H1 (cell line): ENCODE measurements at regions not wholly inside any gene's neighbourhood (a gene's known extent, or its start where the extent isn't known, plus 50 kb on each side); places are given as distances from the start of the nearest gene placed in this dataset.

Experiments
- CTCF ChIA-PET: fragments of 300-600 bp; sonication (Branson Sonifier 250); formaldehyde crosslinking; loops from one replicate; lab custom pipeline; 2021; ENCODE audit not compliant: partially characterized antibody; lab: Charles Lee
- POLR2A ChIA-PET: fragments of 300-600 bp; sonication (Branson Sonifier 250); formaldehyde crosslinking; loops from one replicate; lab custom pipeline; 2021; ENCODE audit warnings: inconsistent platforms; ENCODE audit not compliant: partially characterized antibody; lab: Charles Lee
- DNase-seq, 2 experiments: peaks; one replicate each; pipeline versions ENCODE4 v3.0.0 to v3.0.0-alpha.2; 2010 to 2022; ENCODE audit warnings: low spot score in 2 of 2, low read depth in 1 of 2, mixed read lengths in 1 of 2
- FAIRE-seq: peaks from 2 replicates; lab custom pipeline; 2011; peaks lifted over from hg19 to GRCh38; lab: Jason Lieb, UNC
- H2AFZ ChIP-seq: 2 replicates; pipeline ENCODE4 v1.8.1; 2012; ENCODE audit warnings: low read length, inconsistent platforms
- H2AK5ac ChIP-seq: 2 replicates; pipeline ENCODE4 v1.6.1; 2013; ENCODE audit warnings: low read depth, low read length
- H2BK120ac ChIP-seq: replicated peaks from 2 replicates; pipeline ENCODE3; 2013; ENCODE audit warnings: low read depth, low read length, inconsistent platforms
- H2BK12ac ChIP-seq: 2 replicates; pipeline ENCODE4 v1.6.1; 2013; ENCODE audit warnings: low read depth, low read length
- H2BK15ac ChIP-seq: 2 replicates; pipeline ENCODE4 v1.6.1; 2013; ENCODE audit warnings: low read length
- H2BK20ac ChIP-seq: 2 replicates; pipeline ENCODE4 v1.6.1; 2013; ENCODE audit warnings: low read length
- H2BK5ac ChIP-seq: 2 replicates; pipeline ENCODE4 v1.6.1; 2013; ENCODE audit warnings: low read depth, low read length
- H3K14ac ChIP-seq: 2 replicates; pipeline ENCODE4 v1.6.1; 2013; ENCODE audit warnings: inconsistent platforms; ENCODE audit not compliant: insufficient read length
- H3K18ac ChIP-seq: 2 replicates; pipeline ENCODE4 v1.6.1; 2013; ENCODE audit warnings: low read length; ENCODE audit errors: extremely low read depth
- H3K23ac ChIP-seq: 2 replicates; pipeline ENCODE4 v1.6.1; 2013; ENCODE audit warnings: inconsistent platforms; ENCODE audit not compliant: insufficient read length
- H3K23me2 ChIP-seq: 2 replicates; pipeline ENCODE4 v1.6.1; 2013; ENCODE audit warnings: low read depth, low read length
- H3K27ac ChIP-seq: 2 replicates; pipeline ENCODE4 v1.6.1; 2011; ENCODE audit warnings: low read depth, low read length, inconsistent platforms
- H3K27me3 ChIP-seq, 4 experiments: replicated peaks in 1 of 4; 1 replicate in 1 of 4; 2 replicates in 3 of 4; pipeline versions ENCODE4 v1.6.1 to v1.8.1; 2011 to 2013; ENCODE audit warnings: low read length in 3 of 4, mild to moderate bottlenecking in 3 of 4, inconsistent platforms in 2 of 4, mixed read lengths in 2 of 4, moderate library complexity in 1 of 4; ENCODE audit not compliant: control insufficient read depth in 3 of 4, insufficient read depth in 3 of 4; ENCODE audit errors: extremely low read depth in 1 of 4
- H3K36me3 ChIP-seq, 4 experiments: 2 replicates each; pipeline versions ENCODE4 v1.6.1 to v1.8.1; 2011 to 2013; ENCODE audit warnings: mild to moderate bottlenecking in 4 of 4, low read length in 3 of 4, moderate library complexity in 2 of 4, control low read depth in 1 of 4, inconsistent platforms in 1 of 4; ENCODE audit not compliant: insufficient read depth in 4 of 4, control insufficient read depth in 2 of 4
- H3K4ac ChIP-seq: replicated peaks from 2 replicates; pipeline ENCODE3; 2013; ENCODE audit warnings: low read length, low read depth, mixed read lengths, inconsistent platforms; ENCODE audit not compliant: insufficient read length
- H3K4me1 ChIP-seq, 4 experiments: replicated peaks in 1 of 4; 1 replicate in 1 of 4; 2 replicates in 3 of 4; pipeline versions ENCODE4 v1.6.1 to v1.8.1; 2011 to 2013; ENCODE audit warnings: low read length in 3 of 4, inconsistent platforms in 2 of 4, mixed read lengths in 1 of 4; ENCODE audit not compliant: insufficient read depth in 4 of 4, control insufficient read depth in 3 of 4
- H3K4me2 ChIP-seq, 2 experiments: 2 replicates each; pipeline versions ENCODE4 v1.6.1 to v1.8.1; 2011 to 2013; ENCODE audit warnings: low read depth in 2 of 2, low read length in 2 of 2, control low read depth in 1 of 2, inconsistent platforms in 1 of 2, mild to moderate bottlenecking in 1 of 2; ENCODE audit not compliant: insufficient read depth in 1 of 2
- H3K4me3 ChIP-seq, 4 experiments: fragments of 200-600, 300-600 bp in 1 of 4; sonication (generic), shearing (Covaris generic), sonication (Bioruptor Twin) in 1 of 4; 2 replicates each; pipeline versions ENCODE4 v1.5.1 to v1.8.1; 2011 to 2016; ENCODE audit warnings: low read length in 4 of 4, low read depth in 3 of 4, control low read depth in 2 of 4, inconsistent platforms in 2 of 4, mild to moderate bottlenecking in 2 of 4, mixed read lengths in 1 of 4, moderate library complexity in 1 of 4; ENCODE audit not compliant: insufficient read depth in 2 of 4; ENCODE audit errors: extremely low read depth in 1 of 4
- H3K56ac ChIP-seq: replicated peaks from 2 replicates; pipeline ENCODE3; 2013; ENCODE audit warnings: low read depth, mild to moderate bottlenecking, mixed read lengths, low read length, inconsistent platforms; ENCODE audit not compliant: insufficient read length
- H3K79me1 ChIP-seq: 2 replicates; pipeline ENCODE4 v1.6.1; 2013; ENCODE audit warnings: low read depth, low read length, control low read depth
- H3K79me2 ChIP-seq, 2 experiments: 2 replicates each; pipeline versions ENCODE4 v1.6.1 to v1.8.1; 2012 to 2013; ENCODE audit warnings: low read length in 2 of 2, mild to moderate bottlenecking in 2 of 2, inconsistent platforms in 1 of 2; ENCODE audit not compliant: insufficient read depth in 2 of 2, control insufficient read depth in 1 of 2
- H3K9ac ChIP-seq, 4 experiments: replicated peaks in 1 of 4; 1 replicate in 1 of 4; 2 replicates in 3 of 4; pipeline versions ENCODE4 v1.6.1 to v1.8.1; 2011 to 2013; ENCODE audit warnings: low read depth in 3 of 4, low read length in 3 of 4, control low read depth in 2 of 4, mild to moderate bottlenecking in 2 of 4, moderate library complexity in 2 of 4, inconsistent platforms in 1 of 4; ENCODE audit errors: extremely low read depth in 1 of 4
- H3K9me3 ChIP-seq, 2 experiments: 2 replicates each; pipeline versions ENCODE4 v1.6.1 to v1.8.1; 2012 to 2013; ENCODE audit warnings: mild to moderate bottlenecking in 2 of 2, moderate library complexity in 2 of 2, control low read depth in 1 of 2, inconsistent platforms in 1 of 2, low read depth in 1 of 2, low read length in 1 of 2, mixed read lengths in 1 of 2; ENCODE audit not compliant: insufficient read depth in 2 of 2
- H4K20me1 ChIP-seq, 2 experiments: replicated peaks in 1 of 2; 2 replicates each; pipeline versions ENCODE3 to v1.8.1; 2011 to 2013; ENCODE audit warnings: inconsistent platforms in 2 of 2, low read length in 2 of 2, mild to moderate bottlenecking in 1 of 2; ENCODE audit not compliant: insufficient read depth in 2 of 2, control insufficient read depth in 1 of 2
- H4K5ac ChIP-seq: 2 replicates; pipeline ENCODE4 v1.6.1; 2013; ENCODE audit warnings: low read length, low read depth, mixed read lengths, inconsistent platforms; ENCODE audit not compliant: insufficient read length
- H4K8ac ChIP-seq: 2 replicates; pipeline ENCODE4 v1.8.0; 2013; ENCODE audit warnings: mild to moderate bottlenecking, moderate library complexity, low read length, inconsistent platforms; ENCODE audit not compliant: insufficient read depth; ENCODE audit errors: extremely low read depth
- H4K91ac ChIP-seq: replicated peaks from 2 replicates; pipeline ENCODE3; 2013; ENCODE audit warnings: low read length, mixed read lengths, inconsistent platforms; ENCODE audit not compliant: insufficient read length
- BACH1 ChIP-seq: IDR thresholded peaks from 2 replicates; pipeline ENCODE4 v1.6.1; 2012; ENCODE audit warnings: low read length, improper control_type of control experiment
- BCL11A ChIP-seq, 2 experiments: IDR thresholded peaks; one replicate each; pipeline ENCODE4 v1.6.1; 2011; ENCODE audit warnings: low read depth in 2 of 2, low read length in 2 of 2, mild to moderate bottlenecking in 2 of 2
- CEBPB ChIP-seq: IDR thresholded peaks from 2 replicates; pipeline ENCODE4 v1.6.1; 2012; ENCODE audit warnings: low read depth, low read length
- CHD2 ChIP-seq: IDR thresholded peaks from 2 replicates; pipeline ENCODE4 v1.6.1; 2012; ENCODE audit warnings: low read length, improper control_type of control experiment
- EP300 ChIP-seq, 2 experiments: IDR thresholded peaks; 1 replicate in 1 of 2; 2 replicates in 1 of 2; pipeline ENCODE4 v1.6.1; 2011 to 2012; ENCODE audit warnings: low read depth in 2 of 2, low read length in 2 of 2, mild to moderate bottlenecking in 2 of 2, borderline replicate concordance in 1 of 2, inconsistent platforms in 1 of 2, moderate library complexity in 1 of 2
- EZH2 ChIP-seq: fragments of 200-600 bp; sonication (generic); IDR thresholded peaks from 2 replicates; pipeline ENCODE4 v1.7.1; 2012; ENCODE audit warnings: low read depth, mild to moderate bottlenecking, moderate library complexity, low read length, inconsistent platforms; ENCODE audit not compliant: severe bottlenecking
- GTF2F1 ChIP-seq: IDR thresholded peaks from 2 replicates; pipeline ENCODE4 v1.6.1; 2012; ENCODE audit warnings: low read depth, low read length, improper control_type of control experiment, borderline replicate concordance
- HDAC6 ChIP-seq: IDR thresholded peaks from one replicate; pipeline ENCODE4 v1.7.1; 2012; ENCODE audit warnings: low read depth, mild to moderate bottlenecking, inconsistent platforms, low read length, moderate library complexity
- NANOG ChIP-seq: IDR thresholded peaks from 2 replicates; pipeline ENCODE4 v1.6.1; 2011; ENCODE audit warnings: low read length, low read depth, mild to moderate bottlenecking, inconsistent platforms; ENCODE audit not compliant: insufficient read depth, poor library complexity, severe bottlenecking
- NRF1 ChIP-seq: IDR thresholded peaks from 2 replicates; pipeline ENCODE4 v1.6.1; 2011; ENCODE audit warnings: mild to moderate bottlenecking, low read depth, low read length, improper control_type of control experiment
- POLR2A ChIP-seq, 2 experiments: IDR thresholded peaks; 1 replicate in 1 of 2; 2 replicates in 1 of 2; pipeline ENCODE4 v1.6.1; 2011; ENCODE audit warnings: low read depth in 2 of 2, low read length in 2 of 2, mild to moderate bottlenecking in 2 of 2; ENCODE audit errors: control extremely low read depth in 1 of 2
- SIN3A ChIP-seq, 2 experiments: IDR thresholded peaks in 1 of 2; conservative IDR thresholded peaks in 1 of 2; 2 replicates each; pipeline ENCODE4 v1.6.1; 2011 to 2012; ENCODE audit warnings: low read length in 2 of 2, improper control_type of control experiment in 1 of 2, low read depth in 1 of 2, mild to moderate bottlenecking in 1 of 2
- SP2 ChIP-seq: IDR thresholded peaks from 2 replicates; pipeline ENCODE4 v1.6.1; 2012; ENCODE audit warnings: mild to moderate bottlenecking, low read length, inconsistent platforms
- WGBS, 2 experiments: shearing (Covaris generic) in 1 of 2; methylation state at CpG; one replicate each; pipeline versions ENCODE4 v1.1.6 to v1.1.7; 2013 to 2015; ENCODE audit warnings: low lambda C conversion rate in 2 of 2, mixed read lengths in 2 of 2, inconsistent platforms in 1 of 2, low coverage in 1 of 2, missing lambda C conversion rate in 1 of 2; ENCODE audit not compliant: insufficient replicate concordance in 2 of 2, insufficient coverage in 1 of 2, insufficient read length in 1 of 2; ENCODE audit errors: extremely low coverage in 1 of 2, missing lambda C conversion rate in 1 of 2; 5-methylcytosine and 5-hydroxymethylcytosine counted together

DNA sequence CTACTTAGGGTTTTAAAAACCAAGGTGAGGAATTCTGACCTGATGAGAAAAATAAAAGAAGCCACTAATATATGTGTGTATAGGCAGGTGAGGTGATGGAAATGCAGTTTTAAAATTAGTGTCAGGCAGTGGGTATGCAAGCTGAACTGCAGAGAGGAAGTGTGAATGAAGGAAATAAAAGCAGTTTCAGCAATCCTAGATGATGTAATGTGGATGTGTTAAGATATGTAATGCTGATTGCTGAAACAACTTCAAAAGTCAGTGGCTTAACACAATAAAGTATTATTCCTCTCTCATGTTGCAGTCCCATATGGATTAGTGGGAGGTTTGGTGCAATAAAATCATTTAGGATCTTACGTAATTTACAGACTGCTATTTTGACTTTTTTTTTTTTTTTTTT, 119.9 kb upstream of the ASCC3 start:
- H3K4me1 ChIP-seq: peaks cover 0 to 3% (median 1%) of the 10 kb centered on the region in 4 experiments; a peak in 2 of 7 replicates
- H3K9me3 ChIP-seq: no peaks in the 10 kb centered on the region
- ChIA-PET CTCF (interaction anchor here (1.2 to 1.5 kb wide), 3 partner anchors 12 to 185 kb away, joined by 3 to 4 read pairs (median 3); no protein-coding TSS in a partner anchor), POLR2A (no interaction called here)
- no peak overlapping the region for H4K5ac ChIP-seq
- no peaks in the 10 kb centered on the region for H3K27me3 ChIP-seq
- no peak overlapping the region for H4K8ac ChIP-seq
- no peak overlapping the region for H2BK20ac ChIP-seq
- H2BK5ac ChIP-seq: no peak overlapping the region
- H3K4me3 ChIP-seq: no peak overlapping the region
- H4K91ac ChIP-seq: no peak overlapping the region
- no peak for FAIRE-seq
- H3K27ac ChIP-seq: no peak overlapping the region
- no peak overlapping the region for H2AFZ ChIP-seq
- H3K79me1 ChIP-seq: no peaks in the 10 kb centered on the region
- no peaks in the 10 kb centered on the region; the same call in 1 of the 2 replicates for H3K23me2 ChIP-seq
- WGBS, 2 experiments: 79% methylated on average over 1 of the region's 1 CpG; no CpG with 5 or more reads in 1 of the 2 experiments
- H3K4ac ChIP-seq: no peak overlapping the region
- H3K9ac ChIP-seq: no peak overlapping the region
- no peak overlapping the region for H2BK12ac ChIP-seq
- H3K4me2 ChIP-seq: no peak overlapping the region
- no peak overlapping the region for H2BK15ac ChIP-seq
- no peaks in the 10 kb centered on the region for H3K79me2 ChIP-seq
- H2BK120ac ChIP-seq: no peak overlapping the region
- no peak overlapping the region for H3K23ac ChIP-seq
- no peak overlapping the region for H3K18ac ChIP-seq
- H3K36me3 ChIP-seq: no peaks in the 10 kb centered on the region; a peak in 1 of 8 replicates
- H4K20me1 ChIP-seq: no peaks in the 10 kb centered on the region
- no peak overlapping the region for H3K56ac ChIP-seq
- no peak overlapping the region for H3K14ac ChIP-seq
- no peak for DNase-seq
- no peak overlapping the region for H2AK5ac ChIP-seq
- TF ChIP-seq EZH2 (no peak), SIN3A (conservative IDR thresholded peaks at IDR 0.05 in 1 of 2, IDR thresholded peaks at IDR 0.05 in 1 of 2; ENCODE audit: low read depth in 1 of 2, low read length in 2 of 2) (no peak), CHD2 (no peak), NRF1 (no peak), HDAC6 (no peak), POLR2A (IDR thresholded peaks at IDR 0.05; ENCODE audit: control extremely low read depth in 1 of 2, low read depth in 2 of 2, low read length in 2 of 2) (no peak), BCL11A (IDR thresholded peaks at IDR 0.05; ENCODE audit: low read depth in 2 of 2, low read length in 2 of 2) (no peak), CEBPB (no peak), SP2 (no peak), EP300 (IDR thresholded peaks at IDR 0.05; ENCODE audit: borderline replicate concordance in 1 of 2, low read depth in 2 of 2, low read length in 2 of 2) (no peak), BACH1 (no peak), NANOG (no peak), GTF2F1 (no peak)
